Ishikawa (cell line): ENCODE measurements at regions not wholly inside any gene's neighbourhood (a gene's known extent, or its start where the extent isn't known, plus 50 kb on each side); places are given as distances from the start of the nearest gene placed in this dataset.

ENCODE experiments used
- CEBPB ChIP-seq: IDR thresholded peaks from 2 replicates; pipeline ENCODE4 v1.6.1; 2012
- CREB1 ChIP-seq: IDR thresholded peaks from 2 replicates; pipeline ENCODE4 v1.6.1; 2012; ENCODE audit warnings: low read depth
- EGR1 ChIP-seq: IDR thresholded peaks from 2 replicates; pipeline ENCODE4 v1.6.1; 2012
- EP300 ChIP-seq: IDR thresholded peaks from 2 replicates; pipeline ENCODE4 v1.6.1; 2012; ENCODE audit warnings: borderline replicate concordance
- FOXM1 ChIP-seq: IDR thresholded peaks from 2 replicates; pipeline ENCODE4 v1.6.1; 2012; ENCODE audit warnings: low read depth, borderline replicate concordance
- NFIC ChIP-seq: IDR thresholded peaks from 2 replicates; pipeline ENCODE4 v1.6.1; 2012
- RAD21 ChIP-seq: IDR thresholded peaks from 2 replicates; pipeline ENCODE4 v1.6.1; 2012; ENCODE audit warnings: low read depth
- REST ChIP-seq: IDR thresholded peaks from 2 replicates; pipeline ENCODE4 v1.6.1; 2012; ENCODE audit warnings: low read depth, mild to moderate bottlenecking
- TAF1 ChIP-seq: IDR thresholded peaks from 2 replicates; pipeline ENCODE4 v1.6.1; 2012; ENCODE audit warnings: low read depth, mild to moderate bottlenecking
- TCF12 ChIP-seq: IDR thresholded peaks from 2 replicates; pipeline ENCODE4 v1.6.1; 2012; ENCODE audit warnings: low read depth
- TEAD4 ChIP-seq: IDR thresholded peaks from 2 replicates; pipeline ENCODE4 v1.6.1; 2012
- YY1 ChIP-seq: IDR thresholded peaks from 2 replicates; pipeline ENCODE4 v1.6.1; 2012; ENCODE audit warnings: low read depth
- ZBTB7A ChIP-seq: IDR thresholded peaks from 2 replicates; pipeline ENCODE4 v1.6.1; 2012; ENCODE audit warnings: low read depth
- TF ChIP-seq, protein P1 (sequence below): IDR thresholded peaks from 2 replicates; pipeline ENCODE4 v1.6.1; 2012
- TF ChIP-seq, protein P2 (sequence below): IDR thresholded peaks from 2 replicates; pipeline ENCODE4 v1.6.1; 2012

GRCh38 chr10:128587689-128588088 lies 461.5 kb upstream of the MKI67 start:
- TF ChIP-seq TCF12 (no peak), EP300 (no peak), CEBPB (no peak), RAD21 (no peak), YY1 (no peak), FOXM1 (no peak)
- TF ChIP-seq, protein P1, sequence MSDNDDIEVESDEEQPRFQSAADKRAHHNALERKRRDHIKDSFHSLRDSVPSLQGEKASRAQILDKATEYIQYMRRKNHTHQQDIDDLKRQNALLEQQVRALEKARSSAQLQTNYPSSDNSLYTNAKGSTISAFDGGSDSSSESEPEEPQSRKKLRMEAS, result no peak
- TF ChIP-seq, protein P2, sequence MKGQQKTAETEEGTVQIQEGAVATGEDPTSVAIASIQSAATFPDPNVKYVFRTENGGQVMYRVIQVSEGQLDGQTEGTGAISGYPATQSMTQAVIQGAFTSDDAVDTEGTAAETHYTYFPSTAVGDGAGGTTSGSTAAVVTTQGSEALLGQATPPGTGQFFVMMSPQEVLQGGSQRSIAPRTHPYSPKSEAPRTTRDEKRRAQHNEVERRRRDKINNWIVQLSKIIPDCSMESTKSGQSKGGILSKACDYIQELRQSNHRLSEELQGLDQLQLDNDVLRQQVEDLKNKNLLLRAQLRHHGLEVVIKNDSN, result no peak

GRCh38 chr10:128588402-128588801 lies 462.2 kb upstream of the MKI67 start:
- TF ChIP-seq CREB1, result no peak
- TF ChIP-seq EGR1, result no peak
- TF ChIP-seq TEAD4, result no peak
- TF ChIP-seq, protein P2, result no peak
- no peak for TF ChIP-seq CEBPB
- no peak for TF ChIP-seq TAF1
- TF ChIP-seq, protein P1, result no peak
- no peak for TF ChIP-seq ZBTB7A
- TF ChIP-seq FOXM1, result no peak
- TF ChIP-seq RAD21, result no peak
- TF ChIP-seq YY1, result no peak
- TF ChIP-seq REST, result no peak
- no peak for TF ChIP-seq EP300
- no peak for TF ChIP-seq NFIC
- TF ChIP-seq TCF12, result no peak

DNA sequence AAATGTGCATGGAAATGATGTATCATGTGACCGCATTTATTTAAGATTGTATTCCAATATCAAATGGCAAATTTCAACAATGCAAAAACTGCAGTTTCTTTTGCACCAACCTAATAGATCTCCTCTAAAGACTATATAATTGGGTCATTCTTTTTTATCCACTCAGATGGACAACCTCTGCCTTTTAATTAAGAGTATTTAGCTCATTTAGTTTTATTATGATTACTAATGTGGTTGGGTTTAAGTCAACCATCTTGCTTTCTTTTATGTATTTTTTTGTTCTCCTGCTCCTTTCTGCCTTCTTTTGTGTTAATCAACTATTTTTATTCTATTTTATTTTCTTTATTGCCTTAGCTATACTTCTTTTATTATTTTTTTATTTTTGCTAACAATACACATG lies 468.5 kb upstream of the MKI67 start:
- no peak for TF ChIP-seq TEAD4
- TF ChIP-seq FOXM1, result no peak
- no peak for TF ChIP-seq CREB1
- no peak for TF ChIP-seq ZBTB7A
- TF ChIP-seq NFIC, result no peak
- no peak for TF ChIP-seq EGR1
- no peak for TF ChIP-seq YY1
- TF ChIP-seq, protein P1, result no peak
- no peak for TF ChIP-seq RAD21
- no peak for TF ChIP-seq TAF1
- TF ChIP-seq EP300, result no peak
- TF ChIP-seq, protein P2, result no peak
- TF ChIP-seq TCF12, result no peak
- no peak for TF ChIP-seq REST
- no peak for TF ChIP-seq CEBPB

- TF ChIP-seq TCF12, result no peak
- no peak for TF ChIP-seq CEBPB
- TF ChIP-seq FOXM1, result no peak
- no peak for TF ChIP-seq EGR1
- no peak for TF ChIP-seq YY1
- no peak for TF ChIP-seq TEAD4
- no peak for TF ChIP-seq ZBTB7A
Observed at GRCh38 chr10:128596906-128597305, 470.7 kb upstream of the MKI67 start.

DNA sequence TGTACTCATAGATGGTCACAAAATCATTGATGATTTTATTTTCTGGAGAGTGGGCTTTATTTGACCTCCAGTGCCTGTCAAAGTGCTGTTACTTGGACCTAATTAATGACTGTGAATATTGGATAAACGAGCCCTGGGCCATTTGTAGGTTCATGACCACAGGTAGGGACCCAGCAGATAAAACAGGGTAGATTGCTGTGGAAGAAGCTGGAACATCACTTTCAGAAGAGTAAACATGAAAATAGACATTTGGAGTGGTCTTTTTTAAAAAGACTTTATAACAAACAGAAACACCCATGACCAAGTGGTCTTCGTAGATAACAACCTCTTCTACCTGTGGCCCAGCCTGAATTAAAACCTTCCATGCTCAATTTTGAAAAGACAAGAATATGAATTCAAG lies 472.8 kb upstream of the MKI67 start:
- TF ChIP-seq REST, result no peak
- no peak for TF ChIP-seq FOXM1
- TF ChIP-seq YY1, result no peak
- TF ChIP-seq EGR1, result no peak
- no peak for TF ChIP-seq TEAD4
- TF ChIP-seq CREB1, result no peak
